Mononuclear cell (primary cell): ENCODE measurements at regions not wholly inside any gene's neighbourhood (a gene's known extent, or its start where the extent isn't known, plus 50 kb on each side); places are given as distances from the start of the nearest gene placed in this dataset.
"Not testable (repeated sequence)": the region's sequence is repeated elsewhere in the genome, so short reads cannot be mapped to it uniquely, and the experiment has no call there.

Experiments
- H3K27me3 ChIP-seq: 2 replicates; pipeline ENCODE4 v1.6.0; 2011; ENCODE audit warnings: low read length, control low read depth; ENCODE audit not compliant: insufficient read depth
- H3K4me1 ChIP-seq: 2 replicates; pipeline ENCODE4 v1.5.1; 2011; ENCODE audit warnings: mild to moderate bottlenecking, low read length, control low read depth; ENCODE audit not compliant: insufficient read depth
- H3K4me3 ChIP-seq: 2 replicates; pipeline ENCODE4 v1.5.1; 2011; ENCODE audit warnings: mild to moderate bottlenecking, low read length, moderate library complexity
- H3K9me3 ChIP-seq: 2 replicates; pipeline ENCODE4 v1.5.1; 2011; ENCODE audit warnings: low read depth, mild to moderate bottlenecking, control low read depth, low read length

- H3K9me3 ChIP-seq = peaks cover 9% of the 10 kb centered on the region
- H3K27me3 ChIP-seq = peaks cover 21% of the 10 kb centered on the region
- H3K4me3 ChIP-seq = no peak overlapping the region
- H3K4me1 ChIP-seq = no peaks in the 10 kb centered on the region
Measured at GRCh38 chr5:138676556-138677193, 76.5 kb upstream of the CTNNA1 start.

GRCh38 chr5:138676002-138676401 lies 77.2 kb upstream of the CTNNA1 start:
- no peak overlapping the region for H3K4me3 ChIP-seq
- H3K9me3 ChIP-seq = peaks cover 9% of the 10 kb centered on the region
- H3K27me3 ChIP-seq = peaks cover 25% of the 10 kb centered on the region
- no peaks in the 10 kb centered on the region for H3K4me1 ChIP-seq

DNA sequence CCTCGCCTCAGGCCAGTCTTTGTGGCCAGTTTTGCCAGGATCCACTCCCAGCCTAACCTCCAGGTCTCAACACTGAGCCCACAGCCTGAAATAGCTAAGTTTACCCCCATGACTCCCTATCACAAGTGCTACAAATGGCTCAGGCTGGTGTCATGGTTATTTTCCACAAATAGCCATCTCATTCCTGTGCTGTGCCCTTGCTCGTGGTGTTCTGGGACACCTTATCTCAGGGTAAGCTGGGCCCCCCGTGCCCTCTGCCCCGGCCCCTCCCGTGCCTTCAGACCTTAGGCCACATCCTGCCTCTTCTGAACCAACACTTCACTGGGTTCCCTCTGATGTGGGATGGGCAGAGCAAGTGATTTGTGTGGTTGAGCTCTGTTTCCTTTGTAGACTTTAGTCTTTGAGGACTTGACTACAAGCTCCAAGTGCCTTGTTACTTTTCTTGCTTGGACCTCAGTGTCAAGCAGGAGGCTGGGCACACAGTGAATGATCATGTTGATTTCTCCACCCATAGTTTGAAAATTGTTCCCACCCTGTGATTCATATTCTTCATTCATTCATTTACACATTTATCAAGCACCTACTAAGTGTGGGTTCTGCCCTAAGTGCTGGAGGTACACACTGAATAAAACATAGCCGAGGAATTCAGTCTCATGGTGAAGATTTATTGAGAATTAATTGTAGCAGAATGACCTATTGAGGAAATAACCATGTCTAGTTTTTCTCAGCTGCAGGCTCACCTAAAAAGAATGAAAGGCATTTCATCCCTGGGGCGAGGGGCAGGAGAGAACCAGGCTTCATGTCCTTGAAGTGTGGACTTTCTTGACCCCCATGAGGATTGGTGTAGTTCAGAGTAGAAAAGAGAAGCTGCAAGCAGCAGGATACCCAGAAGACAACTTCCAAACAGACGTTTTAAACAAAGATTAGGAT lies 84.5 kb upstream of the CTNNA1 start:
- H3K4me3 ChIP-seq = no peak overlapping the region
- H3K4me1 ChIP-seq = peaks cover 15% of the 10 kb centered on the region
- peaks cover 48% of the 10 kb centered on the region for H3K27me3 ChIP-seq
- no peaks in the 10 kb centered on the region for H3K9me3 ChIP-seq

DNA sequence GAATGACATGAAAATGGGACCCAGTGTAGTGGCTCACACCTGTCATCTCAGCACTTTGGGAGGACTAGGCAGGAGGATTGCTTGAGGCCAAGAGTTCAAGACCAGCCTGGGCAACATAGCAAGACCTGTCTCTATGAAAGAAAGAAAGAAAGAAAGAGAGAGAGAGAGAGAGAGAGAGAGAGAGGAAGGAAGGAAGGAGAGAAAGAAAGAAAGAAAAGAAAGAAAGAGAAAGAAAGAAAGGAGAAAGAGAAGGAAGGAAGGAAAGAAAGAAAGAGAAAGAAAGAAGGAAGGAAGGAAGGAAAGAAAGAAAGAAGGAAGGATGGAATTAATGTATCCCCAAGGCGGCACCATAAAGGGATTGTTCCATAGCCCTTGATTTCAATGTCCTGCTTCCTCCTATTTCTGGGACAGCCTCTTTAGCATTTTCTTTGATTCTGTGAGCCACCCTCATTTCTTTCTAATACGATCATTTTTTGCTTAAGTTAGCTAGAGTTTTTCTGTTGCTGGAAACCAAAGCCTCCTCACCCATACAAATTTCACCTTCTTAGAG lies 85.4 kb upstream of the CTNNA1 start:
- H3K27me3 ChIP-seq = peaks cover 48% of the 10 kb centered on the region
- peaks cover 24% of the 10 kb centered on the region for H3K4me1 ChIP-seq
- H3K4me3 ChIP-seq, H3K9me3 ChIP-seq: not testable (repeated sequence)

DNA sequence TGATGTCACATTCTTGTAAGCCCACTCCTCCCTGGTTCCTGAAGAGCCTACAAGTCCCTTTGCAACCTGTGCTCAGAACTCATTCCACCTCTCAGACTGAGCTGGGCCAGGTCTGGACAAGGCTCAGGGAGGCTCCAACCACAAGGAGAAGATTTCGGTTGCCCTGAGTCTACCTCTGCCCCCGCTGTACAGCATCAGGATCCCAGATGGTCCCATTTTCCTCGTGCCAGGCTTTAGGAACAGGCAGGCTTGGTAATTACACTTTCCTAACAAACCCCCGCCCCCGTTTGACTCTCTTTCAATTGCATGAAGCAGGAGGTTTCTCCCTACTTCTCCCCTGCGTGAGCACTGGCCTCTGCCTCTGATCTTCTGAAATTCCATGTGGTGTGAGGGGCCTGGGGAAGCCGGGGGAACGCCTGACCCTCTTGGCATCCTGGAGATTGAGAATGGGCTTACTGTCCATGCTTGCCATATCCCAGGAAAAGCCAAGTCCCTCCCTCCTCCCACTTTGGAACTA lies 86.9 kb upstream of the CTNNA1 start:
- peaks cover 31% of the 10 kb centered on the region for H3K4me1 ChIP-seq
- H3K4me3 ChIP-seq = no peak overlapping the region
- H3K27me3 ChIP-seq = peaks cover 45% of the 10 kb centered on the region
- no peaks in the 10 kb centered on the region for H3K9me3 ChIP-seq

DNA sequence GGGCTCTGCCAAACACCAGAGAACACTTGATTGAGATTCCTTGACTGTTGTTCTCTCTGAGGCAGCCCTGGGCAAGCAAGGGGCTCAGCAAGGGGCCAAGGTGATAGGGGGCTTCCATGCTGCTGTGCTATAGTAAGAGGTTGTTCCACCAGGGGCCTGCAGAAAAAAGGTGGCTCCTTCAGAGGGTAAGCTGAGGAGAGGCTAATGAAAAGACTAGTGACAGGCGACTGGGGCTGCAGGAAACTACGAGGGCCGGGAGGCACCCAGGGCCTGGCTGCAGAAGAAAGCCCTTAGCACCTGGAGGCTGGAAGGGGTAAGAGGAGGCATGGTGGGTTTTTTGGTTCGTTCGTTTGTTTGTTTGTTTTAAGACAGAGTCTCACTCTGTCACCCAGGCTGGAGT lies 88.0 kb upstream of the CTNNA1 start:
- H3K9me3 ChIP-seq = no peaks in the 10 kb centered on the region
- no peak overlapping the region for H3K4me3 ChIP-seq
- peaks cover 34% of the 10 kb centered on the region for H3K4me1 ChIP-seq
- peaks cover 44% of the 10 kb centered on the region for H3K27me3 ChIP-seq

DNA sequence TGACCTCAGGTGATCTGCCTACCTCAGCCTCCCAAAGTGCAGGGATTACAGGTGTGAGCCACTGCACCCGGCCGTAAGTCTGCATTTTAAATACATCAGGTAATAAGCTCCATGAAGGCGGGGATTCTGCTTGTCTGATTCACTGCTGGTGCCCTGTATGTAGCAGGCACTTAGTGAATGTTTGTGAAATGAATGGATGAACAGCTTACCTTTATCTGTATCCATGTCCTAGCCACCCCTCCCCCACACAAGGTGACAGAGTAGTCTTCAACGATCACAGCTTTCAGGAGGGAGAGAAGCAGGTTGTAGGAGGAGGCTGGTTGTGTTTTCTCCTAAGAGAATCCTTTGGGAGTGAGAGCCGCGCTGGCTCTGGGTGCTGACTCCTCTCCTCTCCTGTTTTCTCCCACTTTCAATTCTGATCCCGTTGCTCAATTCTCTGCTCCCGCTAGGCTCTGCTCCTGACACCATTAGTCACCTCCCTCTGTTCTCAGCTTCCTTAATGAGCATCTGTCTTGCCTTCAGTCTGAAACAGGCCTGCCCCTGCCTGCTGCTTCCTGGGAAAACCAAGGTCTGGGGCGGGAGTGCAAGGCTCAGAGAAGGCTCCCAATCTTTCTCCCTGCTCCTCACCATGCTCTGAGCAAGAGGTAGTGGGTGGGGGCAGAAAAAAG lies 88.8 kb upstream of the CTNNA1 start:
- Histone ChIP-seq H3K4me3 (no peak overlapping the region), H3K9me3 (no peaks in the 10 kb centered on the region), H3K27me3 (peaks cover 44% of the 10 kb centered on the region), H3K4me1 (peaks cover 34% of the 10 kb centered on the region)

- Histone ChIP-seq H3K4me3 (no peak overlapping the region), H3K9me3 (no peaks in the 10 kb centered on the region), H3K27me3 (peaks cover 50% of the 10 kb centered on the region), H3K4me1 (peaks cover 25% of the 10 kb centered on the region)
Measured at GRCh38 chr5:138663561-138663960, 88.4 kb upstream of the HSPA9 start.

DNA sequence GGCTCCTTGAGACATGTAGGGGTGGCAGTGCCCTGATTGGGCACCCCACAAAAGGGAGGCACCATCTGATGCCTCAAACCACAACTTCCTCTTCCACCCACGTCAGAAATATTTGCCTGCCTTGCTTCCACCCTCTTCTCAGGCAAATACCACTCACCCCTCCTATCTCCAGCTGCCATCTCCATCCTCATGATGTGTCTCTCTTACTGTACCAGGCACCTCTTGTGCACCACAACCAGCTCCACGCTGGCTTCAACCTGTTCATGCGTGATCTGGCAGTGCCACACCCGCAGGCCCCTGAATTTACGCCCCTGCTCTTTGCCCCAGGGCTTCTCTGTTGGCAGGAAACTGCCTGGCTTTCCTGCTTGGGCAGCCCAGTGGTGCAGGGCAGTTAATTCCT lies 87.8 kb upstream of the HSPA9 start:
- Histone ChIP-seq H3K27me3 (peaks cover 48% of the 10 kb centered on the region), H3K9me3 (no peaks in the 10 kb centered on the region), H3K4me1 (peaks cover 20% of the 10 kb centered on the region), H3K4me3 (no peak overlapping the region)

- Histone ChIP-seq H3K4me3 (no peak overlapping the region), H3K27me3 (peaks cover 45% of the 10 kb centered on the region), H3K9me3 (no peaks in the 10 kb centered on the region), H3K4me1 (peaks cover 19% of the 10 kb centered on the region)
Measured at GRCh38 chr5:138662599-138662998, 87.4 kb upstream of the HSPA9 start.

GRCh38 chr5:138661991-138662434 lies 86.8 kb upstream of the HSPA9 start:
- peaks cover 19% of the 10 kb centered on the region for H3K4me1 ChIP-seq
- H3K4me3 ChIP-seq = no peak overlapping the region
- peaks cover 48% of the 10 kb centered on the region for H3K27me3 ChIP-seq
- H3K9me3 ChIP-seq = no peaks in the 10 kb centered on the region

GRCh38 chr5:138661291-138661960 lies 86.2 kb upstream of the HSPA9 start:
- Histone ChIP-seq H3K9me3 (no peaks in the 10 kb centered on the region), H3K4me1 (peaks cover 19% of the 10 kb centered on the region), H3K4me3 (no peak overlapping the region), H3K27me3 (peaks cover 49% of the 10 kb centered on the region)

DNA sequence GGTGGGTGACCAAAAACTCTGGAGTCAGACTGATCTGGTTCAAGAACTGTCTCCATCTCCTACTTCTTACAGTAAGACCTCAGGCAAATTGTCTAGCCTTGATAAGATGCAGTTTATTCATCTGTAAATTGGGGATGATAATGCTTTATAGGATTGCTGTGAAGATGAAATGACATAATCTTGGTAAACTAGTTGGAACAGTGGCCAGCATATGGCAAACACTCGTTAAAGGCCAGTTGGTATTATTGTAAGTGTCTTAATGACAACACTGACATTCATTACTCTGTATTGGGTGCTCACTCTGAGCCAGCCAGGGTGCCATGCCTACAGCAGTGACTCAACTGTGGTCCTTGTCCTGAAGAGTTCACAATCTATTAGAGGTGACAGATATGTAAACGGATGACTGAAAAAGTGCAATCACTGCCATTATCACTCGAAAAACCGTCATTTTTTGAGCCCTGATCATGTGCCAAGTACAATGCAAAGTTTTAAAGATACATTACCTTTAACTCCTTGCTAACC lies 84.9 kb upstream of the HSPA9 start:
- Histone ChIP-seq H3K4me1 (peaks cover 19% of the 10 kb centered on the region), H3K4me3 (no peak overlapping the region), H3K27me3 (peaks cover 59% of the 10 kb centered on the region), H3K9me3 (no peaks in the 10 kb centered on the region)

DNA sequence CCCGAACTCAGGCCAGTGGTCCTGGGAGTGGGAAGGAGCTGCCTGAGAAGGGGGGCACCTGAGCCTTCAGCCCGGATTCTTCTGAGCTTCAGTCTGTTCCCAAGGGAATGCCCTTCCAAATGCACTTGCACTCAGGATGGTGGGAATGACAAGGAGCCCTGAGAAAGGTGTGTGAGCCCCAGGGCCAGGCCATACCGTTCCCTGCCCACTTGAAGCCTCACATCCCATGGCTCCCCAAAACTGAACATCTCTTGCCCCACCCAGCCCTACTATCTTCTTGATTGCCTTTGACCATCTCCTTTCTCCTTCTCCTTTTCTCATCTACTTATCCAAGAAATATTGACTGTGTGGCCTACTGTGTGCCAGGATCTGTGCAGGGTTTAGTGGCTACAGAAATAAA lies 84.4 kb upstream of the HSPA9 start:
- Histone ChIP-seq H3K4me3 (no peak overlapping the region), H3K9me3 (no peaks in the 10 kb centered on the region), H3K4me1 (peaks cover 25% of the 10 kb centered on the region), H3K27me3 (peaks cover 57% of the 10 kb centered on the region)
